H9 (cell line): ENCODE measurements at regions not wholly inside any gene's neighbourhood (a gene's known extent, or its start where the extent isn't known, plus 50 kb on each side); places are given as distances from the start of the nearest gene placed in this dataset.

Source experiments
- DNase-seq: peaks from one replicate; pipeline ENCODE4 v3.0.0-alpha.2; 2017
- H2AFZ ChIP-seq: one replicate; pipeline ENCODE4 v1.6.1; 2013; ENCODE audit warnings: mild to moderate bottlenecking, low read length, control low read depth, moderate library complexity
- H2AK5ac ChIP-seq: 2 replicates; pipeline ENCODE4 v1.6.1; 2013; ENCODE audit warnings: low read length, control low read depth, mixed read lengths; ENCODE audit not compliant: insufficient read length
- H2BK120ac ChIP-seq: one replicate; pipeline ENCODE4 v1.6.1; 2013; ENCODE audit warnings: low read depth, mild to moderate bottlenecking, low read length, control low read depth, inconsistent platforms; ENCODE audit not compliant: poor library complexity, severe bottlenecking
- H2BK12ac ChIP-seq: 2 replicates; pipeline ENCODE4 v1.6.1; 2013; ENCODE audit warnings: low read length, control low read depth, mixed read lengths, low read depth; ENCODE audit not compliant: insufficient read length
- H2BK15ac ChIP-seq: 2 replicates; pipeline ENCODE4 v1.6.1; 2013; ENCODE audit warnings: low read depth, low read length, control low read depth
- H2BK20ac ChIP-seq: one replicate; pipeline ENCODE4 v1.6.1; 2013; ENCODE audit warnings: low read depth, mild to moderate bottlenecking, low read length, control low read depth, inconsistent platforms; ENCODE audit not compliant: poor library complexity, severe bottlenecking
- H2BK5ac ChIP-seq: 2 replicates; pipeline ENCODE4 v1.6.1; 2013; ENCODE audit warnings: low read length, control low read depth, mixed read lengths; ENCODE audit not compliant: insufficient read length
- H3K14ac ChIP-seq: 2 replicates; pipeline ENCODE4 v1.6.1; 2013; ENCODE audit warnings: low read length, control low read depth; ENCODE audit not compliant: insufficient read depth
- H3K18ac ChIP-seq: 2 replicates; pipeline ENCODE4 v1.6.1; 2013; ENCODE audit warnings: low read depth, mild to moderate bottlenecking, mixed read lengths, low read length, control low read depth; ENCODE audit not compliant: insufficient read length
- H3K23ac ChIP-seq: 2 replicates; pipeline ENCODE4 v1.6.1; 2013; ENCODE audit warnings: low read length, control low read depth, mixed read lengths, low read depth; ENCODE audit not compliant: insufficient read length
- H3K23me2 ChIP-seq: 2 replicates; pipeline ENCODE4 v1.6.1; 2013; ENCODE audit warnings: low read depth, mild to moderate bottlenecking, mixed read lengths, low read length, control low read depth; ENCODE audit not compliant: insufficient read length, poor library complexity, severe bottlenecking
- H3K27ac ChIP-seq: 2 replicates; pipeline ENCODE4 v1.5.1; 2013; ENCODE audit warnings: low read length, control low read depth, mixed read lengths, low read depth; ENCODE audit not compliant: insufficient read length
- H3K27me3 ChIP-seq: 2 replicates; pipeline ENCODE4 v1.6.1; 2013; ENCODE audit warnings: low read length, control low read depth, inconsistent platforms; ENCODE audit not compliant: insufficient read depth
- H3K4ac ChIP-seq: 2 replicates; pipeline ENCODE4 v1.6.1; 2013; ENCODE audit warnings: low read depth, mild to moderate bottlenecking, control low read depth, inconsistent platforms, low read length, moderate library complexity
- H3K4me1 ChIP-seq: 2 replicates; pipeline ENCODE4 v1.6.1; 2013; ENCODE audit warnings: low read length, control low read depth, inconsistent platforms; ENCODE audit not compliant: insufficient read depth
- H3K4me2 ChIP-seq: 2 replicates; pipeline ENCODE4 v1.6.1; 2013; ENCODE audit warnings: low read length, control low read depth, mixed read lengths; ENCODE audit not compliant: insufficient read length, insufficient read depth
- H3K56ac ChIP-seq: 2 replicates; pipeline ENCODE4 v1.6.1; 2013; ENCODE audit warnings: low read depth, mild to moderate bottlenecking, mixed read lengths, low read length, control low read depth; ENCODE audit not compliant: insufficient read length
- H3K79me1 ChIP-seq: 2 replicates; pipeline ENCODE4 v1.6.1; 2013; ENCODE audit warnings: low read depth, mild to moderate bottlenecking, moderate library complexity, low read length, control low read depth, inconsistent platforms; ENCODE audit not compliant: insufficient read depth, poor library complexity, severe bottlenecking
- H3K79me2 ChIP-seq: 2 replicates; pipeline ENCODE4 v1.6.1; 2013; ENCODE audit warnings: low read length, control low read depth, inconsistent platforms; ENCODE audit not compliant: insufficient read depth
- H3K9ac ChIP-seq: 2 replicates; pipeline ENCODE4 v1.6.1; 2013; ENCODE audit warnings: low read length, control low read depth, mixed read lengths; ENCODE audit not compliant: insufficient read length; ENCODE audit errors: extremely low read depth
- H3K9me3 ChIP-seq: one replicate; pipeline ENCODE4 v1.6.1; 2013; ENCODE audit warnings: low read depth, low read length, inconsistent platforms; ENCODE audit not compliant: control insufficient read depth
- H3T11ph ChIP-seq: one replicate; pipeline ENCODE4 v1.6.1; 2013; ENCODE audit warnings: mild to moderate bottlenecking, low read length, control low read depth, inconsistent platforms
- H4K20me1 ChIP-seq: one replicate; pipeline ENCODE4 v1.6.1; 2013; ENCODE audit not compliant: control insufficient read depth, insufficient read length, insufficient read depth
- H4K5ac ChIP-seq: 2 replicates; pipeline ENCODE4 v1.6.1; 2013; ENCODE audit warnings: low read depth, mild to moderate bottlenecking, mixed read lengths, low read length, control low read depth; ENCODE audit not compliant: insufficient read length
- H4K8ac ChIP-seq: replicated peaks from 2 replicates; pipeline ENCODE4 v1.6.1; 2013; ENCODE audit warnings: low read length, control low read depth, mixed read lengths, low read depth; ENCODE audit not compliant: insufficient read length
- H4K91ac ChIP-seq: 2 replicates; pipeline ENCODE4 v1.6.1; 2013; ENCODE audit warnings: low read depth, mild to moderate bottlenecking, moderate library complexity, mixed read lengths, low read length, control low read depth; ENCODE audit not compliant: insufficient read length
- H3K27ac Mint-ChIP-seq, 3 experiments: 2 replicates in 2 of 3; 3 replicates in 1 of 3; pipeline ENCODE4 v1.8.0; 2020 to 2021; ENCODE audit warnings: mixed read lengths in 3 of 3, mild to moderate bottlenecking in 1 of 3, moderate library complexity in 1 of 3
- H3K27me3 Mint-ChIP-seq: 2 replicates; pipeline ENCODE4 v1.8.0; 2021; ENCODE audit warnings: low read depth, mild to moderate bottlenecking, moderate library complexity, mixed read lengths
- H3K36me3 Mint-ChIP-seq, 3 experiments: 2 replicates in 2 of 3; 3 replicates in 1 of 3; pipeline ENCODE4 v1.8.0; 2020 to 2021; ENCODE audit warnings: low read depth in 3 of 3, mixed read lengths in 3 of 3; ENCODE audit not compliant: insufficient read depth in 1 of 3
- H3K4me1 Mint-ChIP-seq, 2 experiments: 2 replicates each; pipeline ENCODE4 v1.8.0; 2020; ENCODE audit warnings: mixed read lengths in 2 of 2
- H3K4me3 Mint-ChIP-seq, 2 experiments: 2 replicates in 1 of 2; 3 replicates in 1 of 2; pipeline ENCODE4 v1.8.0; 2020 to 2021; ENCODE audit warnings: mild to moderate bottlenecking in 2 of 2, mixed read lengths in 2 of 2, moderate library complexity in 1 of 2
- H3K9me3 Mint-ChIP-seq, 2 experiments: 2 replicates in 1 of 2; 3 replicates in 1 of 2; pipeline ENCODE4 v1.8.0; 2020; ENCODE audit warnings: mild to moderate bottlenecking in 2 of 2, mixed read lengths in 2 of 2, moderate library complexity in 1 of 2
- WGBS: extraction: QIAGEN DNeasy Blood & Tissue Kit; methylation state at CpG from one replicate; pipeline ENCODE4 v1.1.7; 2013; ENCODE audit warnings: missing lambda C conversion rate, low lambda C conversion rate, mixed read lengths; ENCODE audit not compliant: insufficient read length; ENCODE audit errors: extremely low coverage; 5-methylcytosine and 5-hydroxymethylcytosine counted together
- TF ChIP-seq, protein P1 (sequence below): fragments of 200-600 bp; sonication (generic); conservative IDR thresholded peaks from 3 replicates; pipeline ENCODE4 v1.8.0; 2021; ENCODE audit warnings: antibody characterized with exemption, mild to moderate bottlenecking

DNA sequence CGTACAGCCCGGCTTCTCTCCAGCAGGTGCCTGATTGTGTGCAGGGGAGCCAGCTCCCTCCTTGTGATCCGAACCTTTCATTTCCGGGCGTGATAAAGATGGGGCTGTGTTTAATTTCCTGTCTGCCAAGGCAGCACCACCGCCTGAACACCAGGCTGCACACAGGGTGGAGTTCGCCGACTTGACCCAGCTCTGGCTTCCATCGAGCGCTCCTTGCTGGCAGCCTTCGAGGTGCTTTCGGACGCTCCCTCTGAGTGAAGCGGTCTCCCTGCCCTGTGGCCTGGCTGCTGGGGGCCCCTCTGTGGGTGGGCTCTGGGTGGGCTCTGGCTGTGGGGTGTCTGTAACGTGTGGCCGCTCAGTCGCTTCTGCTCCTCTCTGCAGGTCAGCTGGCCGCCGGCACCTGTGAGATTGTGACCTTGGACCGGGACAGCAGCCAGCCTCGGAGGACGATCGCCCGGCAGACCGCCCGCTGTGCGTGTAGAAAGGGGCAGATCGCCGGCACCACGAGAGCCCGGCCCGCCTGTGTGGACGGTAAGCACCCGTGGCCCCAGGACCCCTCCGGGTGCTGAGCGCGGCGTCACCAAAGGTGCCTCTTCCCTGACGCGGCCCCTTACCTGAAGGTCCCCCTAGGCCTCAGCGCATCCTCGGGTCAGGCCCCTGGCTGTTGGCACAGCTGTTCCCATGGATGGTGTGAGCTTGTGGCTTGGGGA is 1181.3 kb downstream of the BRD1 start:
- no peaks in the 10 kb centered on the region for H3K4me1 ChIP-seq
- Mint-ChIP-seq H3K27me3 (no peaks in the 10 kb centered on the region; the same call in 1 of the 2 replicates), H3K4me1 (peaks cover 0 to 10% of the 10 kb centered on the region in 2 experiments; a peak in 1 of 4 replicates), H3K4me3 (no peak overlapping the region), H3K9me3 (no peaks in the 10 kb centered on the region; a peak in 1 of 5 replicates), H3K36me3 (peaks cover 0 to 3% (median under 1%) of the 10 kb centered on the region in 3 experiments; a peak in 1 of 7 replicates), H3K27ac (peak overlapping the region in 1 of 3 experiments; percentile 79; a peak in 1 of 7 replicates)
- H3K14ac ChIP-seq, result no peak overlapping the region; the same call in 1 of the 2 replicates
- no peak overlapping the region for H4K91ac ChIP-seq
- no peak overlapping the region for H2BK12ac ChIP-seq
- no peaks in the 10 kb centered on the region for H3K79me1 ChIP-seq
- H3K23ac ChIP-seq, result no peak overlapping the region
- no peak overlapping the region for H3K4me2 ChIP-seq
- no peaks in the 10 kb centered on the region for H3K79me2 ChIP-seq
- H3K27ac ChIP-seq, result no peak overlapping the region
- H3K9me3 ChIP-seq, result no peaks in the 10 kb centered on the region
- TF ChIP-seq, protein P1, sequence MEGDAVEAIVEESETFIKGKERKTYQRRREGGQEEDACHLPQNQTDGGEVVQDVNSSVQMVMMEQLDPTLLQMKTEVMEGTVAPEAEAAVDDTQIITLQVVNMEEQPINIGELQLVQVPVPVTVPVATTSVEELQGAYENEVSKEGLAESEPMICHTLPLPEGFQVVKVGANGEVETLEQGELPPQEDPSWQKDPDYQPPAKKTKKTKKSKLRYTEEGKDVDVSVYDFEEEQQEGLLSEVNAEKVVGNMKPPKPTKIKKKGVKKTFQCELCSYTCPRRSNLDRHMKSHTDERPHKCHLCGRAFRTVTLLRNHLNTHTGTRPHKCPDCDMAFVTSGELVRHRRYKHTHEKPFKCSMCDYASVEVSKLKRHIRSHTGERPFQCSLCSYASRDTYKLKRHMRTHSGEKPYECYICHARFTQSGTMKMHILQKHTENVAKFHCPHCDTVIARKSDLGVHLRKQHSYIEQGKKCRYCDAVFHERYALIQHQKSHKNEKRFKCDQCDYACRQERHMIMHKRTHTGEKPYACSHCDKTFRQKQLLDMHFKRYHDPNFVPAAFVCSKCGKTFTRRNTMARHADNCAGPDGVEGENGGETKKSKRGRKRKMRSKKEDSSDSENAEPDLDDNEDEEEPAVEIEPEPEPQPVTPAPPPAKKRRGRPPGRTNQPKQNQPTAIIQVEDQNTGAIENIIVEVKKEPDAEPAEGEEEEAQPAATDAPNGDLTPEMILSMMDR, result no peak
- no peak overlapping the region for H2BK15ac ChIP-seq
- no peak overlapping the region for H3T11ph ChIP-seq
- no peak overlapping the region for H2AFZ ChIP-seq
- H2AK5ac ChIP-seq, result no peak overlapping the region
- no peaks in the 10 kb centered on the region for H3K27me3 ChIP-seq
- no peak for DNase-seq
- no peak overlapping the region for H3K4ac ChIP-seq
- WGBS, result no CpG with 5 or more reads among the region's 42 CpGs
- no peak overlapping the region for H3K18ac ChIP-seq
- no peaks in the 10 kb centered on the region for H4K20me1 ChIP-seq
- H2BK20ac ChIP-seq, result no peak overlapping the region
- H2BK5ac ChIP-seq, result no peak overlapping the region
- H3K9ac ChIP-seq, result no peak overlapping the region
- no peak overlapping the region for H4K8ac ChIP-seq
- no peaks in the 10 kb centered on the region for H3K23me2 ChIP-seq
- H3K56ac ChIP-seq, result no peak overlapping the region
- no peak overlapping the region for H2BK120ac ChIP-seq
- H4K5ac ChIP-seq, result no peak overlapping the region
